PC-3 (cell line): ENCODE measurements at regions not wholly inside any gene's neighbourhood (a gene's known extent, or its start where the extent isn't known, plus 50 kb on each side); places are given as distances from the start of the nearest gene placed in this dataset.

ENCODE experiments used
- ATAC-seq: fragments of 200-7000 bp; cut with Tn5 transposase; 2 replicates; pipeline ENCODE4 v1.9.1; 2020; ENCODE audit warnings: mild to moderate bottlenecking, moderate library complexity
- BruUV-seq: library from RNA; stranded (reverse); fragments of 400-500 nt; replicated peaks from 2 replicates; lab custom pipeline; 2021; lab: Mats Ljungman, UMichigan
- CTCF ChIA-PET: fragments of 300-600 bp; sonication (Branson Sonifier 250); formaldehyde crosslinking; loops from one replicate; lab custom pipeline; 2022; ENCODE audit warnings: antibody characterized with exemption; lab: Charles Lee
- POLR2A ChIA-PET: fragments of 300-600 bp; sonication (Branson Sonifier 250); formaldehyde crosslinking; loops from one replicate; lab custom pipeline; 2022; ENCODE audit warnings: antibody characterized with exemption; ENCODE audit not compliant: unreplicated experiment; lab: Charles Lee
- DNase-seq: peaks from one replicate; pipeline ENCODE4 v3.0.0-alpha.2; 2015
- H2AFZ ChIP-seq: fragments of 300-600 bp; sonication (generic); 2 replicates; pipeline ENCODE4 v1.6.0; 2016; ENCODE audit warnings: antibody characterized with exemption, low read length
- H3F3A ChIP-seq: fragments of 300-600 bp; sonication (generic); one replicate; pipeline ENCODE4 v1.6.0; 2017; ENCODE audit warnings: antibody characterized with exemption, low read length, control low read depth, mild to moderate bottlenecking; ENCODE audit not compliant: unreplicated experiment
- H3K27ac ChIP-seq: fragments of 300-600 bp; sonication (generic); 2 replicates; pipeline ENCODE4 v1.5.1; 2016; ENCODE audit warnings: mild to moderate bottlenecking, low read length
- H3K27me3 ChIP-seq: fragments of 300-600 bp; sonication (generic); 2 replicates; pipeline ENCODE4 v1.6.1; 2016; ENCODE audit warnings: low read length, mixed read lengths
- H3K36me3 ChIP-seq: fragments of 300-600 bp; sonication (generic); 2 replicates; pipeline ENCODE4 v1.6.1; 2016; ENCODE audit warnings: low read depth, mixed run types, low read length, mixed read lengths
- H3K4me1 ChIP-seq: fragments of 300-600 bp; sonication (generic); 2 replicates; pipeline ENCODE4 v1.5.1; 2016; ENCODE audit warnings: low read length; ENCODE audit not compliant: insufficient read depth
- H3K4me2 ChIP-seq: fragments of 300-600 bp; sonication (generic); 2 replicates; pipeline ENCODE4 v1.6.0; 2016; ENCODE audit warnings: low read length
- H3K4me3 ChIP-seq: fragments of 300-600 bp; sonication (generic); 2 replicates; pipeline ENCODE4 v1.5.1; 2016; ENCODE audit warnings: mild to moderate bottlenecking, low read length, mixed read lengths
- H3K79me2 ChIP-seq: fragments of 300-600 bp; sonication (generic); 2 replicates; pipeline ENCODE4 v1.6.1; 2017; ENCODE audit warnings: low read length, mixed read lengths
- H3K9ac ChIP-seq: fragments of 300-600 bp; sonication (generic); 2 replicates; pipeline ENCODE4 v1.6.0; 2016; ENCODE audit warnings: mild to moderate bottlenecking, low read length
- H3K9me2 ChIP-seq: fragments of 300-600 bp; sonication (generic); replicated peaks from 2 replicates; pipeline ENCODE4 v1.6.1; 2016; ENCODE audit warnings: mixed run types, low read length, mixed read lengths
- H3K9me3 ChIP-seq: fragments of 300-600 bp; sonication (generic); 2 replicates; pipeline ENCODE4 v1.6.1; 2016; ENCODE audit warnings: low read length, mixed read lengths
- H4K20me1 ChIP-seq: fragments of 300-600 bp; sonication (generic); 2 replicates; pipeline ENCODE4 v1.6.1; 2016; ENCODE audit warnings: low read length, mixed read lengths
- EZH2 ChIP-seq: fragments of 300-600 bp; sonication (generic); IDR thresholded peaks from one replicate; pipeline ENCODE4 v1.6.1; 2017; ENCODE audit warnings: antibody characterized with exemption, mild to moderate bottlenecking, low read length; ENCODE audit not compliant: unreplicated experiment
- EZH2phosphoT487 ChIP-seq: fragments of 300-600 bp; sonication (generic); IDR thresholded peaks from 2 replicates; pipeline ENCODE4 v1.6.1; 2018; ENCODE audit warnings: mild to moderate bottlenecking, antibody characterized with exemption, low read length, borderline replicate concordance
- intact Hi-C: fragments of 100-400 bp; cut with micrococcal nuclease; formaldehyde crosslinking; loops from 2 replicates; pipeline ENCODE4 v1.9.0; 2023
- TF ChIP-seq, protein P1 (sequence below): fragments of 300-600 bp; sonication (generic); conservative IDR thresholded peaks from 2 replicates; pipeline ENCODE4 v1.5.1; 2017; ENCODE audit warnings: antibody characterized with exemption, low read depth, mild to moderate bottlenecking, low read length

DNA sequence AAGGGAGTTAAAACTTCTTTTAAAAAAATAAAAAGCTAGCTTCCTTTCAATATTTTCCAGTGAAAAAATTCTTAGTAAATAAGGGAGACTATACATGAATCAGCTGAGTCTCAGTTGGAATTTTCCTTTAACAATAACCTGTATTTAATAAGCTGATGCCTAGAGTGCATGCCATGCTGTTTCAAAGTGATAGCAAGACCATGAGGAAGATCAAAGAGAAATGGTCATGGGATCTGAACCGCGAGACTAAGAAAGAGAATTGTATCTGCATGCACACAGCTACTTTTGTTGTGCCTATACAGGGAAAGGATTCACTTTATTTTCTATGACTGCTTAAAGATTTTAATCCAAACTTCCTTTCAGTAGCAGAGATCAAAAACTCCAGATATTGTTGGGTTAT lies 2217.0 kb downstream of the MAT2B start:
- intact Hi-C loops: no loop called here
- H3K9me3 ChIP-seq: no peaks in the 10 kb centered on the region
- H3F3A ChIP-seq: no peaks in the 10 kb centered on the region
- no peaks in the 10 kb centered on the region for H4K20me1 ChIP-seq
- H3K79me2 ChIP-seq: no peaks in the 10 kb centered on the region
- no peak overlapping the region for H3K4me2 ChIP-seq
- POLR2A ChIA-PET: no interaction called here
- no peak overlapping the region for H3K9ac ChIP-seq
- H3K27ac ChIP-seq: no peak overlapping the region
- no peaks in the 10 kb centered on the region for H3K36me3 ChIP-seq
- no peak overlapping the region for H3K4me3 ChIP-seq
- DNase-seq (no peak), ATAC-seq (no peak)
- no peaks in the 10 kb centered on the region for H3K4me1 ChIP-seq
- CTCF ChIA-PET: no interaction called here
- TF ChIP-seq EZH2: no peak
- TF ChIP-seq EZH2phosphoT487: no peak
- TF ChIP-seq, protein P1, sequence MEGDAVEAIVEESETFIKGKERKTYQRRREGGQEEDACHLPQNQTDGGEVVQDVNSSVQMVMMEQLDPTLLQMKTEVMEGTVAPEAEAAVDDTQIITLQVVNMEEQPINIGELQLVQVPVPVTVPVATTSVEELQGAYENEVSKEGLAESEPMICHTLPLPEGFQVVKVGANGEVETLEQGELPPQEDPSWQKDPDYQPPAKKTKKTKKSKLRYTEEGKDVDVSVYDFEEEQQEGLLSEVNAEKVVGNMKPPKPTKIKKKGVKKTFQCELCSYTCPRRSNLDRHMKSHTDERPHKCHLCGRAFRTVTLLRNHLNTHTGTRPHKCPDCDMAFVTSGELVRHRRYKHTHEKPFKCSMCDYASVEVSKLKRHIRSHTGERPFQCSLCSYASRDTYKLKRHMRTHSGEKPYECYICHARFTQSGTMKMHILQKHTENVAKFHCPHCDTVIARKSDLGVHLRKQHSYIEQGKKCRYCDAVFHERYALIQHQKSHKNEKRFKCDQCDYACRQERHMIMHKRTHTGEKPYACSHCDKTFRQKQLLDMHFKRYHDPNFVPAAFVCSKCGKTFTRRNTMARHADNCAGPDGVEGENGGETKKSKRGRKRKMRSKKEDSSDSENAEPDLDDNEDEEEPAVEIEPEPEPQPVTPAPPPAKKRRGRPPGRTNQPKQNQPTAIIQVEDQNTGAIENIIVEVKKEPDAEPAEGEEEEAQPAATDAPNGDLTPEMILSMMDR: no peak
- no peak overlapping the region for H2AFZ ChIP-seq
- H3K27me3 ChIP-seq: no peaks in the 10 kb centered on the region
- no TSS peak for BruUV-seq
- H3K9me2 ChIP-seq: no peaks in the 10 kb centered on the region

DNA sequence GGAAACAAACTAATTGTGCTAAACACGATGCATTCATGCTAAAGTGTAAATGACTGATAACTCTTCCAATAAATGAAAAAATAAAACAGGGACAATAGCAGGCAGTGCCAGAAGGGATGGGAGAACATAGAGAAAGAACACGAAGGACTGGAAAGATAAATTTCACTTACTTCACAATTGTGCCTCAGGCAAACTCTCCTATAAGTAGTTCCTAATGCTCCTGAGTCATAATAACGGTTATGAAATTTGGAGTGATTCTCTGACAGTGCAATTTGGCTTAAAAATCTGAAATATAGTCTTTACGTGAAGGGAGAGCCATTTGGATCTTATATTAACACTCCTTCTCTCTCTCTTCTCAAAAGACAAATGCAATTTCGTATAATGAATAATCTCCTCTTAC lies 2218.5 kb downstream of the MAT2B start:
- DNase-seq: no peak
- H3K27me3 ChIP-seq: no peaks in the 10 kb centered on the region
- no peak overlapping the region for H3K9ac ChIP-seq
- H3K9me2 ChIP-seq: no peaks in the 10 kb centered on the region
- H3F3A ChIP-seq: no peaks in the 10 kb centered on the region
- H2AFZ ChIP-seq: no peak overlapping the region
- H3K4me2 ChIP-seq: no peak overlapping the region
- BruUV-seq: no TSS peak
- POLR2A ChIA-PET: no interaction called here
- no peak overlapping the region for H3K4me3 ChIP-seq
- no peaks in the 10 kb centered on the region for H3K79me2 ChIP-seq
- no peaks in the 10 kb centered on the region for H3K9me3 ChIP-seq
- no peaks in the 10 kb centered on the region for H4K20me1 ChIP-seq
- H3K4me1 ChIP-seq: no peaks in the 10 kb centered on the region
- intact Hi-C loops: no loop called here
- TF ChIP-seq EZH2phosphoT487 (no peak), EZH2 (no peak)
- TF ChIP-seq, protein P1: no peak
- CTCF ChIA-PET: no interaction called here
- no peaks in the 10 kb centered on the region for H3K36me3 ChIP-seq
- ATAC-seq: no peak
- H3K27ac ChIP-seq: no peak overlapping the region

DNA sequence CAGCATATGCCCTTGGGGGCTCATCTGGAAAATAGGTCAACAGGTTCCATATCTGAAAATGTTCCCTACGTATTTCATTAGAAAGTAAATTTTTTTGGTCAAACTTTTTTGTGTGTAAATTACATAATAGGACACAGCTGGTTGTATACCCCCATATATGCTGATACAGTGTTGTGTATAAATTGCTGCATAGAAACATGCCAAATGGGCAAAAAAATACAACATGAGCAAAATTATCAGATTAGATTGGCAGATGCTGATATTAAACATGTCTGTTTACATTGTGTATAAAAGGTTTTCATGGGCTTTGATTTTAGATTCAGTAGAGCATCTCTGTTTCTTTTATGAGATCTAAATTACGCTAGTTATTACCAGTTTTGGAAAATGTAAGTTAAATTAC lies 2223.0 kb downstream of the MAT2B start:
- H3K4me3 ChIP-seq: no peak overlapping the region
- intact Hi-C loops: no loop called here
- CTCF ChIA-PET: no interaction called here

More for the DNA sequence above, 2223.0 kb downstream of the MAT2B start:
- no peaks in the 10 kb centered on the region for H3K36me3 ChIP-seq
- H3K9me3 ChIP-seq: no peaks in the 10 kb centered on the region
- no peak overlapping the region for H3K27ac ChIP-seq
- no peak overlapping the region for H3K9ac ChIP-seq
- no peak for ATAC-seq
- H3K9me2 ChIP-seq: no peaks in the 10 kb centered on the region
- TF ChIP-seq EZH2 (no peak), EZH2phosphoT487 (no peak)
- TF ChIP-seq, protein P1: no peak
- H3K27me3 ChIP-seq: no peaks in the 10 kb centered on the region
- H3K4me2 ChIP-seq: no peak overlapping the region
- no peaks in the 10 kb centered on the region for H3F3A ChIP-seq
- no peaks in the 10 kb centered on the region for H4K20me1 ChIP-seq
- no TSS peak for BruUV-seq
- POLR2A ChIA-PET: no interaction called here
- H3K4me1 ChIP-seq: no peaks in the 10 kb centered on the region
- no peak for DNase-seq
- no peaks in the 10 kb centered on the region for H3K79me2 ChIP-seq
- H2AFZ ChIP-seq: no peak overlapping the region
